Esophagus muscularis mucosa (tissue), 4 donors: ENCODE measurements at regions not wholly inside any gene's neighbourhood (a gene's known extent, or its start where the extent isn't known, plus 50 kb on each side); places are given as distances from the start of the nearest gene placed in this dataset.

Experiments used
- CTCF ChIP-seq, 3 experiments: fragments of 200-600 bp in 2 of 3; fragments of 450-650 bp in 1 of 3; sonication (generic) in 2 of 3; IDR thresholded peaks; one replicate each; pipeline ENCODE4 v1.5.1; 2017 to 2019; ENCODE audit warnings: antibody characterized with exemption in 3 of 3, mild to moderate bottlenecking in 2 of 3, moderate library complexity in 1 of 3
- EP300 ChIP-seq: sonication (generic); formaldehyde crosslinking; IDR thresholded peaks from one replicate; pipeline ENCODE4 v1.6.1; 2017; ENCODE audit warnings: antibody characterized with exemption
- POLR2A ChIP-seq: fragments of 450-650 bp; IDR thresholded peaks from one replicate; pipeline ENCODE4 v1.6.1; 2017; ENCODE audit warnings: antibody characterized with exemption, moderate library complexity, mild to moderate bottlenecking, low read depth
- POLR2AphosphoS5 ChIP-seq, 2 donors: sonication (generic); formaldehyde crosslinking; IDR thresholded peaks; one replicate each; pipeline ENCODE4 v1.6.1; 2017; ENCODE audit warnings: antibody characterized with exemption in 2 of 2

GRCh38 chr2:11043245-11043644 lies 112.0 kb upstream of the SLC66A3 start:
- TF ChIP-seq CTCF (IDR thresholded peaks at IDR 0.05): no peak
- no peak for TF ChIP-seq POLR2A
- TF ChIP-seq POLR2AphosphoS5 (IDR thresholded peaks at IDR 0.05): no peak
- no peak for TF ChIP-seq EP300
